ENCODE measurements at regions not wholly inside any gene's neighbourhood (a gene's known extent, or its start where the extent isn't known, plus 50 kb on each side); places are given as distances from the start of the nearest gene placed in this dataset.

GRCh38 chr20:6501061-6501460 lies 266.4 kb upstream of the BMP2 start:
- Histone ChIP-seq H3K4me3 (ENCODE audit: insufficient read depth, low read depth, low read length) (no peak overlapping the region), H3K4me2 (ENCODE audit: low read length) (no peak overlapping the region), H4K20me1 (ENCODE audit: insufficient read depth, low read length) (no peaks in the 10 kb centered on the region), H3K9me3 (ENCODE audit: insufficient read depth, low read depth, low read length) (no peaks in the 10 kb centered on the region), H3K79me2 (ENCODE audit: insufficient read depth, low read length) (no peaks in the 10 kb centered on the region), H3K27me3 (ENCODE audit: insufficient read depth, low read length) (no peaks in the 10 kb centered on the region), H3K4me1 (ENCODE audit: insufficient read depth, low read length) (peaks cover 12% of the 10 kb centered on the region), H3K27ac (ENCODE audit: low read depth, low read length) (peak overlapping the region; percentile 38), H2AFZ (ENCODE audit: low read depth, low read length) (no peak overlapping the region), H3K36me3 (ENCODE audit: insufficient read depth, low read length) (no peaks in the 10 kb centered on the region), H3K9ac (ENCODE audit: low read length) (no peak overlapping the region)
- Mint-ChIP-seq H3K36me3 (ENCODE audit: low read depth, unreplicated experiment) (no peaks in the 10 kb centered on the region), H3K4me1 (ENCODE audit: low read depth, unreplicated experiment) (peaks cover 26% of the 10 kb centered on the region), H3K4me3 (ENCODE audit: unreplicated experiment) (no peak overlapping the region), H3K27ac (ENCODE audit: unreplicated experiment) (peak overlapping the region; percentile 58), H3K9me3 (ENCODE audit: unreplicated experiment) (no peaks in the 10 kb centered on the region), H3K27me3 (ENCODE audit: low read depth, unreplicated experiment) (no peaks in the 10 kb centered on the region)
- FAIRE-seq = peak; percentile 23
- DNase-seq (ENCODE audit: low read depth) = peak; percentile 87
- TF ChIP-seq CTCF (IDR thresholded peaks at IDR 0.05; ENCODE audit: insufficient read depth, low read depth, low read length) (no peak), EZH2 (IDR thresholded peaks at IDR 0.05; ENCODE audit: insufficient read depth, low read length) (no peak)

GRCh38 chr20:6499566-6499965 lies 267.9 kb upstream of the BMP2 start:
- H3K27me3 Mint-ChIP-seq (ENCODE audit: low read depth, unreplicated experiment) = no peaks in the 10 kb centered on the region
- Histone ChIP-seq H3K4me2 (ENCODE audit: low read length) (no peak overlapping the region), H3K4me3 (ENCODE audit: insufficient read depth, low read depth, low read length) (no peak overlapping the region), H3K79me2 (ENCODE audit: insufficient read depth, low read length) (no peaks in the 10 kb centered on the region), H3K4me1 (ENCODE audit: insufficient read depth, low read length) (peaks cover 12% of the 10 kb centered on the region), H3K9me3 (ENCODE audit: insufficient read depth, low read depth, low read length) (no peaks in the 10 kb centered on the region), H3K27me3 (ENCODE audit: insufficient read depth, low read length) (no peaks in the 10 kb centered on the region), H3K36me3 (ENCODE audit: insufficient read depth, low read length) (no peaks in the 10 kb centered on the region), H4K20me1 (ENCODE audit: insufficient read depth, low read length) (no peaks in the 10 kb centered on the region), H2AFZ (ENCODE audit: low read depth, low read length) (no peak overlapping the region), H3K9ac (ENCODE audit: low read length) (no peak overlapping the region), H3K27ac (ENCODE audit: low read depth, low read length) (no peak overlapping the region)
- H3K9me3 Mint-ChIP-seq (ENCODE audit: unreplicated experiment) = no peaks in the 10 kb centered on the region
- H3K27ac Mint-ChIP-seq (ENCODE audit: unreplicated experiment) = no peak overlapping the region
- DNase-seq (ENCODE audit: low read depth) (no peak), FAIRE-seq (no peak)
- H3K36me3 Mint-ChIP-seq (ENCODE audit: low read depth, unreplicated experiment) = no peaks in the 10 kb centered on the region
- TF ChIP-seq CTCF (IDR thresholded peaks at IDR 0.05; ENCODE audit: insufficient read depth, low read depth, low read length) (no peak), EZH2 (IDR thresholded peaks at IDR 0.05; ENCODE audit: insufficient read depth, low read length) (no peak)
- no peak overlapping the region for H3K4me3 Mint-ChIP-seq (ENCODE audit: unreplicated experiment)
- H3K4me1 Mint-ChIP-seq (ENCODE audit: low read depth, unreplicated experiment) = peaks cover 26% of the 10 kb centered on the region

- Histone ChIP-seq H3K4me2 (ENCODE audit: low read length) (no peak overlapping the region), H3K27me3 (ENCODE audit: insufficient read depth, low read length) (no peaks in the 10 kb centered on the region), H3K36me3 (ENCODE audit: insufficient read depth, low read length) (no peaks in the 10 kb centered on the region), H3K79me2 (ENCODE audit: insufficient read depth, low read length) (no peaks in the 10 kb centered on the region), H3K27ac (ENCODE audit: low read depth, low read length) (no peak overlapping the region), H3K4me3 (ENCODE audit: insufficient read depth, low read depth, low read length) (no peak overlapping the region), H3K9ac (ENCODE audit: low read length) (no peak overlapping the region), H3K4me1 (ENCODE audit: insufficient read depth, low read length) (peaks cover 19% of the 10 kb centered on the region), H4K20me1 (ENCODE audit: insufficient read depth, low read length) (no peaks in the 10 kb centered on the region), H3K9me3 (ENCODE audit: insufficient read depth, low read depth, low read length) (no peaks in the 10 kb centered on the region), H2AFZ (ENCODE audit: low read depth, low read length) (no peak overlapping the region)
- peaks cover 18% of the 10 kb centered on the region for H3K4me1 Mint-ChIP-seq (ENCODE audit: low read depth, unreplicated experiment)
- H3K4me3 Mint-ChIP-seq (ENCODE audit: unreplicated experiment) = no peak overlapping the region
- no peaks in the 10 kb centered on the region for H3K36me3 Mint-ChIP-seq (ENCODE audit: low read depth, unreplicated experiment)
- DNase-seq (ENCODE audit: low read depth) = no peak
- TF ChIP-seq EZH2 (IDR thresholded peaks at IDR 0.05; ENCODE audit: insufficient read depth, low read length) (no peak), CTCF (IDR thresholded peaks at IDR 0.05; ENCODE audit: insufficient read depth, low read depth, low read length) (no peak)
- no peaks in the 10 kb centered on the region for H3K9me3 Mint-ChIP-seq (ENCODE audit: unreplicated experiment)
- no peak overlapping the region for H3K27ac Mint-ChIP-seq (ENCODE audit: unreplicated experiment)
- H3K27me3 Mint-ChIP-seq (ENCODE audit: low read depth, unreplicated experiment) = no peaks in the 10 kb centered on the region
- no peak for FAIRE-seq
Observed at GRCh38 chr20:6496874-6497273, 270.6 kb upstream of the BMP2 start.

Measured in astrocyte (in vitro differentiated cells and primary cell).